ENCODE measurements at regions not wholly inside any gene's neighbourhood (a gene's known extent, or its start where the extent isn't known, plus 50 kb on each side); places are given as distances from the start of the nearest gene placed in this dataset.

- DNase-seq (ENCODE audit: low read depth): no peak
- in situ Hi-C loops (cut with HindIII; ENCODE audit: low sequenced_read_pairs): no loop called here
Observed at GRCh38 chr2:160664603-160665140, 171.1 kb upstream of the RBMS1 start.

GRCh38 chr2:160666154-160667060, 172.8 kb upstream of the RBMS1 start:
- H3K4me3 ChIP-seq (ENCODE audit: low read depth, low read length): no peak overlapping the region
- in situ Hi-C loops (cut with HindIII; ENCODE audit: low sequenced_read_pairs): no loop called here
- peak; percentile 95 for DNase-seq (ENCODE audit: low read depth)
- no peak for TF ChIP-seq CTCF (IDR thresholded peaks at IDR 0.05; ENCODE audit: low read depth, low read length, missing control alignments)

More at GRCh38 chr2:160664603-160665140, 171.1 kb upstream of the RBMS1 start:
- no peak for TF ChIP-seq CTCF (IDR thresholded peaks at IDR 0.05; ENCODE audit: low read depth, low read length, missing control alignments)
- no peak overlapping the region for H3K4me3 ChIP-seq (ENCODE audit: low read depth, low read length)

- no peak for TF ChIP-seq CTCF (IDR thresholded peaks at IDR 0.05; ENCODE audit: low read depth, low read length, missing control alignments)
- in situ Hi-C loops (cut with HindIII; ENCODE audit: low sequenced_read_pairs): no loop called here
- H3K4me3 ChIP-seq (ENCODE audit: low read depth, low read length): no peak overlapping the region
- DNase-seq (ENCODE audit: low read depth): no peak
Observed at GRCh38 chr2:160667811-160668210, 174.2 kb upstream of the RBMS1 start.

GRCh38 chr2:160670618-160671017, 177.0 kb upstream of the RBMS1 start:
- in situ Hi-C loops (cut with HindIII; ENCODE audit: low sequenced_read_pairs): no loop called here
- DNase-seq (ENCODE audit: low read depth): no peak
- TF ChIP-seq CTCF (IDR thresholded peaks at IDR 0.05; ENCODE audit: low read depth, low read length, missing control alignments): no peak
- no peak overlapping the region for H3K4me3 ChIP-seq (ENCODE audit: low read depth, low read length)

GRCh38 chr2:160672211-160672610, 178.6 kb upstream of the RBMS1 start:
- no peak for TF ChIP-seq CTCF (IDR thresholded peaks at IDR 0.05; ENCODE audit: low read depth, low read length, missing control alignments)
- no peak overlapping the region for H3K4me3 ChIP-seq (ENCODE audit: low read depth, low read length)
- in situ Hi-C loops (cut with HindIII; ENCODE audit: low sequenced_read_pairs): no loop called here
- no peak for DNase-seq (ENCODE audit: low read depth)

GRCh38 chr2:160674146-160674750, 180.6 kb upstream of the RBMS1 start:
- TF ChIP-seq CTCF (IDR thresholded peaks at IDR 0.05; ENCODE audit: low read depth, low read length, missing control alignments): no peak
- no peak overlapping the region for H3K4me3 ChIP-seq (ENCODE audit: low read depth, low read length)
- in situ Hi-C loops (cut with HindIII; ENCODE audit: low sequenced_read_pairs): no loop called here
- DNase-seq (ENCODE audit: low read depth): no peak

Measured in astrocyte of the cerebellum (primary cell).